ENCODE measurements at regions not wholly inside any gene's neighbourhood (a gene's known extent, or its start where the extent isn't known, plus 50 kb on each side); places are given as distances from the start of the nearest gene placed in this dataset.

GRCh38 chr2:18009891-18010290 is 131.4 kb downstream of the KCNS3 start:
- no peak for DNase-seq (ENCODE audit: low spot score)
- no peak for TF ChIP-seq CTCF (IDR thresholded peaks at IDR 0.05; ENCODE audit: extremely low read depth, missing control alignments)

DNA sequence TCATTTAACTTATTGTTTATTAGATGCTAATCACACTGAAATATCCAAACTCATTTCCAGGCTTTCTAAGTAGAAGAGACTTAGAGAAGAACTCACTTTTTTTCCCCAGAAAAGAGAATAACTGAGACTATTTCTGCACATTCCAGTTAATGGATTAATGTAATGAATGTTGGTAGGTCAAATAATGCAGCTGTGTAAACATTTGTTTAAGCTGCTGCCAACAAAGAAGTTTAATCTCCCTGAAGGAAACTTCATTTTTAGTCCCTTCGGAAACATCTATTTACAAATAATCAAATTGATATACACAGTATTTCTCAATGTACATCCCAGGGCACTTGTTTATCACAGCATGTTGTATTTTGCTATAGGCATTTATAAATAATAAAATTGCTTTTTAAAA is 126.9 kb downstream of the KCNS3 start:
- no peak for TF ChIP-seq CTCF (IDR thresholded peaks at IDR 0.05; ENCODE audit: extremely low read depth, missing control alignments)
- DNase-seq (ENCODE audit: low spot score) = no peak

GRCh38 chr2:18001671-18002070 is 123.2 kb downstream of the KCNS3 start:
- no peak for TF ChIP-seq CTCF (IDR thresholded peaks at IDR 0.05; ENCODE audit: extremely low read depth, missing control alignments)
- no peak for DNase-seq (ENCODE audit: low spot score)

DNA sequence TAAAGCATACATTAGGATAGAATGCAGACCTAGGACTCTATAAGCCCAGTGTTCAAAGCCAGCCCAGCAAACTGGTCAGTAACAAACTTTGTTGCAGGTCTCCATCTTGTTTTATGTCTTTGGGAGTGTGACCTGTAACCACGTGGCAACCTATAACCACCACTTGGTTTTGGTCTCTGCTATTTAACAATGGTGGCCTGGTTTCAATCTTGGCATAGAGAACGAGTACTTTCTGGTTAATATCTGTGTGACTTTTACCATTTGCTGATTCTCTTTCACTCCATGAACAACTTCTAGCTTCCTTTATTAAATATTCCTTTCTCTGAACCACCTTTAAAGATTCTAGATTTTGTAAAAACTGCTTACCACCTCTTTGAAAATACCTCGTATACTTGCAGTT is 118.5 kb downstream of the KCNS3 start:
- no peak for TF ChIP-seq CTCF (IDR thresholded peaks at IDR 0.05; ENCODE audit: extremely low read depth, missing control alignments)
- no peak for DNase-seq (ENCODE audit: low spot score)

DNA sequence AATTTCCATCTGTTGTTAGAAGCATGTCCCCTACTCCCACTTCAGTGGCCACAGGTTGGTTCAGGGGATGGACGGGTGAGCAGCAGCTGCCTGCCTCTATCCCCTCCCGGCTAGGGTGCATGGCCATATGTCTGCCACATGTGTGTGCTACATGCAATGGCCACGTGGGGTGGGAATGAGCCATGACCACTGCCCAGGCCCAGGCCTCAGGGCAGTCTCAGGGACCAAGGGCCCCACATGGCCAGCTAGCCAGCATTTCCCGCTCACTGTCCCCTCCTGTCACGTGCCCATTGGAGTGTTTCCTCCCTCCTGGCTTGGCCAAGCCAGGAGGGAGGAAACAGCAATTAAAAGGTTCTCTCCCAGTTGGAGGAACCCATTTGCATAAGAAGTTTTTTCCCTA is 117.1 kb downstream of the KCNS3 start:
- no peak for DNase-seq (ENCODE audit: low spot score)
- TF ChIP-seq CTCF (IDR thresholded peaks at IDR 0.05; ENCODE audit: extremely low read depth, missing control alignments) = no peak

Data from GM20000 (cell line).